Activated naive CD8-positive, alpha-beta T cell treated with anti-CD3 and anti-CD28 coated beads, Interleukin-2, amount 50 U/mL, for 24 hours (primary cell): ENCODE measurements at regions not wholly inside any gene's neighbourhood (a gene's known extent, or its start where the extent isn't known, plus 50 kb on each side); places are given as distances from the start of the nearest gene placed in this dataset.
"Not testable (repeated sequence)": the region's sequence is repeated elsewhere in the genome, so short reads cannot be mapped to it uniquely, and the experiment has no call there.

Source experiments
- ATAC-seq: fragments of 150-1000 bp; cut with Tn5 transposase; one replicate; pipeline ENCODE4 v1.10.0; 2021
- DNase-seq: peaks from one replicate; pipeline ENCODE4 v3.0.0; 2021
- H3K27ac Mint-ChIP-seq: one replicate; pipeline ENCODE4 v1.8.0; 2021; ENCODE audit warnings: mild to moderate bottlenecking, mixed read lengths
- H3K27me3 Mint-ChIP-seq: one replicate; pipeline ENCODE4 v1.8.0; 2021; ENCODE audit warnings: mixed read lengths
- H3K36me3 Mint-ChIP-seq: one replicate; pipeline ENCODE4 v1.8.0; 2021; ENCODE audit warnings: low read depth, mixed read lengths
- H3K4me1 Mint-ChIP-seq: one replicate; pipeline ENCODE4 v1.8.0; 2021; ENCODE audit warnings: mixed read lengths
- H3K4me3 Mint-ChIP-seq: one replicate; pipeline ENCODE4 v1.8.0; 2021; ENCODE audit warnings: mild to moderate bottlenecking, moderate library complexity, mixed read lengths
- H3K9me3 Mint-ChIP-seq: one replicate; pipeline ENCODE4 v1.8.0; 2021; ENCODE audit warnings: mixed read lengths

DNA sequence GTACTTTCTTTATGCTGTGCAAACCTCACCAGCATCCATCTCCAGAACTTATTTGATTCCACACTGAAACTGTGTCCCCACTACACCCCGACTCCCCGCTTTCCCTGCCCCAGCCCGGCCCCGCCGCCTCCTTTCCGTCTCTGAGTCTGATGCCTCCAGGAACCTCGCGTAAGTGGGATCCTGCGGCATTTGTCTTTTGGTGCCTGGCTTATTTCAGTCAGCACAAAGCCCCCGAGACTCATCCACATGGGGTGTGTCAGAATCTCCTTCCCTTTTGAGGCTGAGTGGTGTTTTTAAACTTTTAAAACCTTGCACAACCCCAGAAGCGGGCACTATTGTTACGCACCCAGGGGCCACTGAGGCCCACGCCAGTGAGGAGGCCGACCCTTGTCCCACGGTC, 214.4 kb downstream of the BANP start:
- H3K36me3 Mint-ChIP-seq, H3K4me3 Mint-ChIP-seq, H3K9me3 Mint-ChIP-seq, DNase-seq, H3K27ac Mint-ChIP-seq, ATAC-seq, H3K4me1 Mint-ChIP-seq: not testable (repeated sequence)
- H3K27me3 Mint-ChIP-seq = peaks cover 13% of the 10 kb centered on the region

DNA sequence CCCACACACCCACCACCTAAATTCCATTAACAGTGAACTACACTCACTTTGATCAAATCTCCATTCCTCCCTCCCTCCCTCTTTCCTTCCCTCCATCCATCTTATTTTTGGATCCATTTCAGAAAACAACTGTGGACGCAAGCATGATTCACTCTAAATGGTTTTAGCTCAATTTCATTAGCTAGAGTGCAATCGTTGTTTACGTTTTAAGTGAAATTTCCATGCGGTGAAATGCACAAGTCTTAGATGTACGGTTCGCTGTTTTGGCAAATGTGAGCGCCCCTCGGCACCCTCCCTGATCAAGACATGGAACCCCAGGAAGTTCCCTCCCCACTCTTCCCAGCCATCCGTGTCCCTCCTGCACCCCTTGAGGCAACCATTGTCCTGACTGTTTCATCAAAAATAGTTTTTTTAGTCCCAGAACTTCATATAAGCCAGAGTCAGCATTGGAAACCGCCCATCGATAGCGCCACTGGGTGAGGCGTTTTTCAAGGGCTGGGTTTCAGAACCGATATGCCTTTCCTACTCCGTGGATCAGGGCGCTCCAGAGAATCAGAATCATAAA, 215.1 kb downstream of the BANP start:
- ATAC-seq, H3K4me3 Mint-ChIP-seq, DNase-seq, H3K9me3 Mint-ChIP-seq, H3K4me1 Mint-ChIP-seq, H3K27ac Mint-ChIP-seq, H3K36me3 Mint-ChIP-seq: not testable (repeated sequence)
- H3K27me3 Mint-ChIP-seq = peaks cover 13% of the 10 kb centered on the region

DNA sequence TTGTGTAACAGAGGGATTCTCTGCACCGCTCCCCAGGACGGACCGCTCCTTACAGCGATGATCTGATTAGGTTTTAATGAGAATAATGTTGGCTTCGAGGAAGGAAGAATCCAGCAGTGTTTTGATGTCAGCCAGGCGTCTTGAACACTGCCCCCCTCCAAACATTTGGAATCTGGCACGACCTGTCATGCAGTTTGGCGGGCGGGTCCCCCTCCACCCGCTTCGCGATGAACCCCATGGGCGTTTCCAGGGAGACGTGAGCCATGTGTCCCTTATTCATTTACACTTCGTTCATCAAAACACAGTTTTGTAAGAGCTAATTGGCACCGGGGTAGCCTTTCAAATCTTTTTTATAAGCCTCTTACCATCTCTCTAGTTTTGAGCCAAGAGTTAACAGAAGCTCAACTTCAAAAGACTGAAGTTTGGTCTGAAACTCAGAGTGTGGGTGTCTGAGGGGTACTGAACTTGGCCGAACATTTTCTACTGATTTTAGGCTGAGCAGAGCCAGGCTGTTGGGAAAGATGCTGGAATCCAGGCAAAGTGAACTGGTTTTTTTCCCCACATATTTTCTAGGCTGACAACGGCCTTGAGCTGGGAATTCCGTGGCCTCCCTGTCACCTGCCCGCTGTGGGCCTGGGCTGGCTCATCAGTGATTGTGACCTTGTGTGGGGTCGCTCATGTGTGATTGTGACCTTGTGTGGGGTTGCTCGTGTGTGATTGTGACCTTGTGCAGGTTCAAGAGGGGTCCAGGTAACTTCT, 214.8 kb upstream of the ZNF469 start:
- peaks cover 22% of the 10 kb centered on the region for H3K27me3 Mint-ChIP-seq
- not testable (repeated sequence) for H3K27ac Mint-ChIP-seq, H3K9me3 Mint-ChIP-seq, H3K36me3 Mint-ChIP-seq, DNase-seq, H3K4me1 Mint-ChIP-seq, ATAC-seq, H3K4me3 Mint-ChIP-seq

GRCh38 chr16:88168557-88168949, 214.2 kb upstream of the ZNF469 start:
- DNase-seq, H3K4me3 Mint-ChIP-seq, H3K4me1 Mint-ChIP-seq, H3K27ac Mint-ChIP-seq, H3K9me3 Mint-ChIP-seq, ATAC-seq, H3K36me3 Mint-ChIP-seq: not testable (repeated sequence)
- peaks cover 25% of the 10 kb centered on the region for H3K27me3 Mint-ChIP-seq

DNA sequence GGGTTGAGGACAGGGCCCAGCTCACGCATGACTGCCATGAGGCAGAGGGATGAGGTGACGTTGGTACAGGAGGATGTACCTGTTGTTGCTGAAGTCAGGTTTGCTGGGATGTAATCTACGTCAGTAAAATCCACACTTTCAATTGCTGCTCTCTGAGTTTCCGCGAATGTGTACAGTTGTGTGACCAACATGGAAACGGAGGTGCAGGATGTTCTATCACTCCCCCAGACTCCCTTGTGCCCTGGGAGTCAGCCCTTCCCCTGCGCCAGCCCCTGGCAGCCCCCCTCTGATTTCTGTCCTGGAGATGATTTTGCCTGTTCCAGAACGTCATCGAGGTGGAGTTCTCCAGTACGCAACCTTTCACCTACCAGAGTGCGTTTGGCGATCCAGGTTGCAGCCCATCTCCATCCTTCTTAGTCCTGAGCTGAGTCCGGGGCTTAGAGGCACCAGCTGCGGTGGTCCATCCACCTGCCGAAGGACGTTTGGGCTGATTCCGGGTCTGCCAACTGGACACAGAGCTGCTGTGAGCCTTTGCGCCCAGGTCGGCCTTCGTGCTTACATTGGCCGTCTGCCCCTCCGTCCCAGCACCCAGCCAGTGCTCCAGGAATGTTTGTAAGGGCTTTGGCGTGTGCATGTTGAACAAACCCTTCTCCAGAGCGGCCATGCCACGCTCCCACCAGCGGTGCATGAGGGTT, 213.5 kb upstream of the ZNF469 start:
- not testable (repeated sequence) for H3K9me3 Mint-ChIP-seq, H3K36me3 Mint-ChIP-seq, DNase-seq, ATAC-seq, H3K27ac Mint-ChIP-seq, H3K4me3 Mint-ChIP-seq, H3K4me1 Mint-ChIP-seq
- peaks cover 24% of the 10 kb centered on the region for H3K27me3 Mint-ChIP-seq

GRCh38 chr16:88169831-88170165, 213.0 kb upstream of the ZNF469 start:
- DNase-seq, H3K36me3 Mint-ChIP-seq, H3K4me3 Mint-ChIP-seq, ATAC-seq, H3K4me1 Mint-ChIP-seq, H3K27ac Mint-ChIP-seq, H3K9me3 Mint-ChIP-seq: not testable (repeated sequence)
- H3K27me3 Mint-ChIP-seq = peaks cover 21% of the 10 kb centered on the region

DNA sequence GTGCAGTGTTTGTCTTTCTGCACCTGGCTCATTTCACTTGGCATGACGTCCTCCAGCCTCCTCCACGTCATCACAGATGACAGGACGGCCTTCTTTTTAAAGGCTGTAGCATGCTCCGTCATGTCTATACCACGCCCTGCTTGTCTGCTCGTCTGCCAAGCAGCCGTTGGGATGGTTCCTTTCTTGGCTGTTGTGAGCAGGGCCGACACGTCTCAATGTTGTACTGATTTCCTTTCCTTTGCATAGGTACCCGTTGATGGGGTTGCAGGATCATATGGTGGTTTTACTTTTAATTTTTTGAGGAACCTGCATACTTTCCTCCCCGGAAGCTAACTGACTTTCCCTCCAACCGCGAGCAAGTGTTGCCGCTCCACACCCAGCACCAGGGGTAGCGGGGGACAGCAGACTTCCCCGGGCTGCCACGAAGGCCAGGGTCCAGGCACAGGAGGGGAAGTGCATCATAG, 212.2 kb upstream of the ZNF469 start:
- ATAC-seq (no peak), DNase-seq (no peak)
- H3K27ac Mint-ChIP-seq = no peak overlapping the region
- H3K36me3 Mint-ChIP-seq = no peaks in the 10 kb centered on the region
- H3K9me3 Mint-ChIP-seq = no peaks in the 10 kb centered on the region
- peaks cover 21% of the 10 kb centered on the region for H3K27me3 Mint-ChIP-seq
- no peak overlapping the region for H3K4me3 Mint-ChIP-seq
- H3K4me1 Mint-ChIP-seq = peaks cover 6% of the 10 kb centered on the region

DNA sequence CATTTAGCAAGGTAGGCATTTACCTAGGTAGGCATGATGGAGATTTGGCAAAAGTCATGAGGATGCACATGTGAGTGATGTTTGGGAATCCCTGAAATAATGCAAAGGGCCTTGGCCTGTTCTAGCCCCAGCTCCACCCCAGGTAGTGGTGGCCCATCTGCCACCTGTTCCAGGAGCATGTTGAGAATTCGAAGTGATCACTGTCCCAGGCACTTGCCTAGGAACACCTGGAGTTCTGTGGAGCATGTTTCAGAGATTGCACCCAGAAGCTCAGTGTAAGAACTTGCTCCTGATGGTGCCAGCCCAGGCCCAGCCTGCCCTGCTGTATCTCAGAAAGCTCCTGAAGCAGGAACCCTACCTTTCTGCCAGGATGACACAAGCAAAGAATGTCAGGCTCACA, 211.6 kb upstream of the ZNF469 start:
- peaks cover 21% of the 10 kb centered on the region for H3K27me3 Mint-ChIP-seq
- H3K27ac Mint-ChIP-seq, H3K36me3 Mint-ChIP-seq, H3K9me3 Mint-ChIP-seq, H3K4me3 Mint-ChIP-seq, H3K4me1 Mint-ChIP-seq, DNase-seq, ATAC-seq: not testable (repeated sequence)

DNA sequence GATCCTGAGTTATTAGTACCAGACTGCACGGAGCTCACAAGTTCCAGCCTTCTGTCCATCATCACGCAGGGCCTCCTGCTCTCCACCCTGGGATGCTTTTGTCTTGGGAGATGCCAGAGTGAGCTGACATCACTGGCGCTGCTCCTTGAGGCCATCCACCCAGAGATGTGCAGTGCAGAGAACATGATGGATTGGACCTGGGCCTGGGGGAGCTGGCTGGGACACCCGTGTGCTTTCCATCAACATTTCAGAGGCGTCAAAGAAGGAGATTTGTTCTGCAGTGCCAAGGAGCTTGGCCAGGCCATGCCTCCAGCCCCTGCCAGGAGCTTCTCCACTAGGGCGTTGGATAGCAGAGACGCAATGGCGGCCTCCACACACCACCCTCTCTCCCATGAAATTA, 206.6 kb upstream of the ZNF469 start:
- H3K4me3 Mint-ChIP-seq, H3K36me3 Mint-ChIP-seq, ATAC-seq, H3K9me3 Mint-ChIP-seq, H3K4me1 Mint-ChIP-seq, H3K27ac Mint-ChIP-seq, DNase-seq: not testable (repeated sequence)
- H3K27me3 Mint-ChIP-seq = peaks cover 12% of the 10 kb centered on the region

GRCh38 chr16:88176591-88177180, 206.1 kb upstream of the ZNF469 start:
- not testable (repeated sequence) for H3K27me3 Mint-ChIP-seq, H3K36me3 Mint-ChIP-seq, H3K4me1 Mint-ChIP-seq, DNase-seq, H3K27ac Mint-ChIP-seq, H3K4me3 Mint-ChIP-seq, ATAC-seq, H3K9me3 Mint-ChIP-seq

DNA sequence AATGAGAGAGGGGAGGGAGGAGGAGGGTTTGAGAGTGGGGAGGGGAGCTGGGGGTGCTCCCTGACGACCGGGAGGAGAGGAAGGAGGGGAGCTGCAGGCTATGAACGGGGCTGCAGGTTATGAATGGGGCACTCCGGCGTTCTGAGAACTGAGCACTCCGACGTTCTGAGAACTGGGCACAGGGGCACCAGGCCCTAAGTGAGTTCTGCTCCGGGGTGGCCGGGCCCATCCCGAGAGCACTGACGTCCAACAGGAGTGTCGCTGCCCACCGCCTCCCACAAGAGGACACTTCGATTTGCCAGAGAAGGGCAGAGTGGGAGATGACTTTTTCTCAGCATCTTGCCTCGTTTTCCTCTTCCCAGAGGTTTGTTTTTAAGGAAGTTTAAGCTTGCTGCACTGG, 204.5 kb upstream of the ZNF469 start:
- not testable (repeated sequence) for H3K9me3 Mint-ChIP-seq, DNase-seq, H3K27ac Mint-ChIP-seq, ATAC-seq, H3K36me3 Mint-ChIP-seq, H3K27me3 Mint-ChIP-seq, H3K4me3 Mint-ChIP-seq, H3K4me1 Mint-ChIP-seq

GRCh38 chr16:88178896-88179295, 203.9 kb upstream of the ZNF469 start:
- not testable (repeated sequence) for H3K27me3 Mint-ChIP-seq, DNase-seq, H3K9me3 Mint-ChIP-seq, H3K36me3 Mint-ChIP-seq, H3K27ac Mint-ChIP-seq, H3K4me1 Mint-ChIP-seq, ATAC-seq, H3K4me3 Mint-ChIP-seq

DNA sequence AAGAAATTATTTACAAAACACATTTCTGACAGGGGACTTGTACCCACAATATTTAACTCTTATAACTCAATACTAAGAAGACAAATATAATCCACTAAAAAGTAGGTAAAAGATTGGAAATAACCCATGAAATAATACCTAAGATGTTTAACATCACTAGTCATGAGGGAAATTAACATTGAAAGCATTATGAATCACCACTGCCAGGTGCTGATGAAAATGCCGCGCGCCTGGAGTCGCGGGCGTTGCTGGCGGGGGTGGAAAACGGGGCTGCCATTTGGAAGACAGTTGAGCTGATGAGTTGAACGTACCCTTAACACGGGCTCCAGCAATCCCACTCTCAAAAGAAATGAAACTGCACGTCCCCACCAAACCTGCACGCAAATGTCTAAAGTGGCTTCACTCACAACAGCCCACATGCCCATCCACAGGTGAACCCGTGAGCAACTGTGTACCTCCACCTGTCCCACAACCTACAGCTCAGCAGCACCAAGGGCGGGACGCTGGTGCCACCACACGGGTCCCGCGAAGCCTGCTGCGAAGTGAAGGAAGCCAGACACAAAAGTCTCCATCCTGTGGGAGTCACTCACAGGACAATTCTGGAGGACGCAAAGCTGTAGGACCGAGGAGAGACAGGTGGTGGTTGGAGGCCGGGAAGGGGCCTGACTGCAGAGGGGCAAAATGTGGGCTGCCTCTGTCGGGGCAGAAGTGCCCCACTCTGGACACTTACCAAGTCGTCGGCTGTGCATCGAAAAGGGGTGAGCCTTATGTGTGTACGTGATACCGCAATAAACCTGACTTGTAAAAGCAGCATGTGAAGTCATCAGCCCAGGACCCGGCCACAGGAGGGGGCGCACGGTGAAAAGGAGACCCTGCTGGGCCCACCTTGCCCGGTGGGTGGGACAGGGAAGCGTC, 199.5 kb upstream of the ZNF469 start:
- not testable (repeated sequence) for H3K4me1 Mint-ChIP-seq, H3K4me3 Mint-ChIP-seq, H3K27me3 Mint-ChIP-seq, ATAC-seq, H3K27ac Mint-ChIP-seq, H3K9me3 Mint-ChIP-seq, DNase-seq, H3K36me3 Mint-ChIP-seq

- not testable (repeated sequence) for ATAC-seq, H3K36me3 Mint-ChIP-seq, H3K27me3 Mint-ChIP-seq, H3K4me3 Mint-ChIP-seq, H3K9me3 Mint-ChIP-seq, H3K27ac Mint-ChIP-seq, H3K4me1 Mint-ChIP-seq, DNase-seq
These were observed 198.7 kb upstream of the ZNF469 start for GRCh38 chr16:88184053-88184452.
